Endodermal cell (in vitro differentiated cells): ENCODE measurements at regions not wholly inside any gene's neighbourhood (a gene's known extent, or its start where the extent isn't known, plus 50 kb on each side); places are given as distances from the start of the nearest gene placed in this dataset.
A peak's percentile ranks its signal among the peaks of the same experiment; 100 is the strongest.

Experiments used
- DNase-seq: peaks from one replicate; pipeline ENCODE4 v3.0.0-alpha.2; 2017
- H3K27ac ChIP-seq: 2 replicates; pipeline ENCODE4 v1.5.1; 2013; ENCODE audit warnings: mild to moderate bottlenecking, low read depth, low read length, moderate library complexity
- H3K27me3 ChIP-seq: 2 replicates; pipeline ENCODE4 v1.6.1; 2013; ENCODE audit warnings: mild to moderate bottlenecking, low read length, moderate library complexity; ENCODE audit not compliant: insufficient read depth, control insufficient read depth, poor library complexity, severe bottlenecking
- H3K36me3 ChIP-seq: 2 replicates; pipeline ENCODE4 v1.7.0; 2013; ENCODE audit warnings: mild to moderate bottlenecking, low read length, moderate library complexity; ENCODE audit not compliant: control insufficient read depth, insufficient read depth
- H3K4me1 ChIP-seq: one replicate; pipeline ENCODE4 v1.7.0; 2013; ENCODE audit warnings: low read length; ENCODE audit not compliant: control insufficient read depth, insufficient read depth
- H3K4me3 ChIP-seq: 2 replicates; pipeline ENCODE4 v1.5.1; 2013; ENCODE audit warnings: mild to moderate bottlenecking, low read length, moderate library complexity
- H3K9ac ChIP-seq: 2 replicates; pipeline ENCODE4 v1.6.1; 2013; ENCODE audit warnings: mild to moderate bottlenecking, low read length, moderate library complexity; ENCODE audit not compliant: poor library complexity, severe bottlenecking; ENCODE audit errors: extremely low read depth
- H3K9me3 ChIP-seq: 2 replicates; pipeline ENCODE4 v1.6.1; 2013; ENCODE audit warnings: mild to moderate bottlenecking, low read length, moderate library complexity; ENCODE audit not compliant: control insufficient read depth
- H3K27ac Mint-ChIP-seq: 2 replicates; pipeline ENCODE4 v1.8.0; 2020; ENCODE audit warnings: mixed read lengths
- H3K27me3 Mint-ChIP-seq: 2 replicates; pipeline ENCODE4 v1.8.0; 2021; ENCODE audit warnings: mild to moderate bottlenecking, mixed read lengths; ENCODE audit not compliant: insufficient read depth
- H3K36me3 Mint-ChIP-seq: 2 replicates; pipeline ENCODE4 v1.8.0; 2020; ENCODE audit warnings: low read depth, mixed read lengths
- H3K4me1 Mint-ChIP-seq: 2 replicates; pipeline ENCODE4 v1.8.0; 2020; ENCODE audit warnings: mixed read lengths
- H3K4me3 Mint-ChIP-seq: 2 replicates; pipeline ENCODE4 v1.8.0; 2020; ENCODE audit warnings: mild to moderate bottlenecking, moderate library complexity, mixed read lengths
- H3K9me3 Mint-ChIP-seq: 2 replicates; pipeline ENCODE4 v1.8.0; 2020; ENCODE audit warnings: mild to moderate bottlenecking, mixed read lengths
- CTCF ChIP-seq: fragments of 200-600 bp; sonication (generic); conservative IDR thresholded peaks from 2 replicates; pipeline ENCODE4 v1.5.0; 2021; ENCODE audit warnings: antibody characterized with exemption, mild to moderate bottlenecking
- WGBS, 2 experiments: methylation state at CpG; one replicate each; pipeline versions ENCODE4 v1.1.5 to v1.1.7; 2013; ENCODE audit warnings: missing lambda C conversion rate in 2 of 2, mixed read lengths in 1 of 2; ENCODE audit not compliant: insufficient coverage in 1 of 2, insufficient read length in 1 of 2; 5-methylcytosine and 5-hydroxymethylcytosine counted together

GRCh38 chr2:13110825-13111224, 394.1 kb downstream of the TRIB2 start:
- Mint-ChIP-seq H3K4me3 (no peak overlapping the region), H3K27me3 (no peaks in the 10 kb centered on the region), H3K27ac (no peak overlapping the region), H3K9me3 (no peaks in the 10 kb centered on the region), H3K4me1 (peaks cover 14% of the 10 kb centered on the region), H3K36me3 (no peaks in the 10 kb centered on the region)
- Histone ChIP-seq H3K27ac (no peak overlapping the region), H3K36me3 (no peaks in the 10 kb centered on the region), H3K27me3 (no peaks in the 10 kb centered on the region), H3K4me1 (no peaks in the 10 kb centered on the region), H3K9me3 (peaks cover 69% of the 10 kb centered on the region), H3K4me3 (no peak overlapping the region), H3K9ac (no peak overlapping the region)
- DNase-seq, result no peak
- TF ChIP-seq CTCF, result no peak
- WGBS, 2 experiments, result 38 to 64% methylated on average over 3 of the region's 3 CpGs

- Histone ChIP-seq H3K4me3 (no peak overlapping the region), H3K9me3 (peaks cover 76% of the 10 kb centered on the region), H3K4me1 (no peaks in the 10 kb centered on the region), H3K27ac (no peak overlapping the region), H3K36me3 (no peaks in the 10 kb centered on the region), H3K27me3 (no peaks in the 10 kb centered on the region), H3K9ac (no peak overlapping the region)
- no peaks in the 10 kb centered on the region for H3K27me3 Mint-ChIP-seq
- H3K4me3 Mint-ChIP-seq, result no peak overlapping the region
- DNase-seq, result no peak
- H3K9me3 Mint-ChIP-seq, result no peaks in the 10 kb centered on the region
- TF ChIP-seq CTCF, result no peak
- 85 to 87% methylated on average over 3 of the region's 4 CpGs for WGBS, 2 experiments
- H3K4me1 Mint-ChIP-seq, result peaks cover 22% of the 10 kb centered on the region
- H3K36me3 Mint-ChIP-seq, result no peaks in the 10 kb centered on the region
- no peak overlapping the region for H3K27ac Mint-ChIP-seq
Observed at GRCh38 chr2:13113002-13113401, 396.3 kb downstream of the TRIB2 start.

GRCh38 chr2:13114391-13114790, 397.7 kb downstream of the TRIB2 start:
- H3K4me3 ChIP-seq, result no peak overlapping the region
- Mint-ChIP-seq H3K9me3 (no peaks in the 10 kb centered on the region), H3K4me3 (no peak overlapping the region), H3K4me1 (peaks cover 22% of the 10 kb centered on the region), H3K36me3 (no peaks in the 10 kb centered on the region), H3K27me3 (no peaks in the 10 kb centered on the region), H3K27ac (peak overlapping the region; percentile 43)
- TF ChIP-seq CTCF, result no peak
- DNase-seq, result no peak
- no peak overlapping the region for H3K27ac ChIP-seq
- no peaks in the 10 kb centered on the region for H3K27me3 ChIP-seq
- no peaks in the 10 kb centered on the region for H3K36me3 ChIP-seq
- no peak overlapping the region for H3K9ac ChIP-seq
- peaks cover 80% of the 10 kb centered on the region for H3K9me3 ChIP-seq
- 76 to 94% methylated on average over 1 of the region's 1 CpG for WGBS, 2 experiments
- H3K4me1 ChIP-seq, result no peaks in the 10 kb centered on the region
